T-helper 1 cell treated with Interleukin-12 subunit alpha and Interleukin-12 subunit beta and Interleukin-4 antibody, amounts not matched to agents 30 ng/mL and 1 ng/mL, for 36 hours (primary cell): ENCODE measurements at regions not wholly inside any gene's neighbourhood (a gene's known extent, or its start where the extent isn't known, plus 50 kb on each side); places are given as distances from the start of the nearest gene placed in this dataset.
"Not testable (repeated sequence)": the region's sequence is repeated elsewhere in the genome, so short reads cannot be mapped to it uniquely, and the experiment has no call there.

Experiments
- intact Hi-C: fragments of 100-400 bp; cut with micrococcal nuclease; formaldehyde crosslinking; loops from one replicate; pipeline ENCODE4 v1.15.1; 2024

GRCh38 chr13:59280297-59280696, 883.4 kb downstream of the DIAPH3 start:
- intact Hi-C loops: no loop called here

- intact Hi-C loops: no loop called here
Measured at GRCh38 chr13:59281453-59281852, 882.3 kb downstream of the DIAPH3 start.

GRCh38 chr13:59292240-59292639, 871.5 kb downstream of the DIAPH3 start:
- intact Hi-C loops: not testable (repeated sequence)

- intact Hi-C loops: no loop called here
Measured at GRCh38 chr13:59299584-59299983, 864.1 kb downstream of the DIAPH3 start.

- intact Hi-C loops: no loop called here
Measured at GRCh38 chr13:59300355-59301173, 863.2 kb downstream of the DIAPH3 start.

- intact Hi-C loops: no loop called here
Measured at GRCh38 chr13:59301174-59301567, 862.6 kb downstream of the DIAPH3 start.

- intact Hi-C loops: no loop called here
Measured at GRCh38 chr13:59303433-59303832, 860.3 kb downstream of the DIAPH3 start.

- intact Hi-C loops: no loop called here
Measured at GRCh38 chr13:59304596-59304995, 859.1 kb downstream of the DIAPH3 start.

- intact Hi-C loops: no loop called here
Measured at GRCh38 chr13:59305896-59306295, 857.8 kb downstream of the DIAPH3 start.

GRCh38 chr13:59312776-59313175, 851.0 kb downstream of the DIAPH3 start:
- intact Hi-C loops: no loop called here

- intact Hi-C loops: loop anchor here (1.0 to 2.0 kb wide), 2 partner anchors 1112 to 1693 kb away; no protein-coding TSS in a partner anchor
Measured at GRCh38 chr13:59318320-59318930, 845.3 kb downstream of the DIAPH3 start.

GRCh38 chr13:59319276-59319675, 844.5 kb downstream of the DIAPH3 start:
- intact Hi-C loops: loop anchor here (2.0 kb wide), 1 partner anchor 1112 kb away; no protein-coding TSS in a partner anchor

- intact Hi-C loops: no loop called here
Measured at GRCh38 chr13:59320021-59320420, 843.7 kb downstream of the DIAPH3 start.

GRCh38 chr13:59324401-59324800, 839.3 kb downstream of the DIAPH3 start:
- intact Hi-C loops: not testable (repeated sequence)

GRCh38 chr13:59326717-59327116, 837.0 kb downstream of the DIAPH3 start:
- intact Hi-C loops: no loop called here

- intact Hi-C loops: no loop called here
Measured at GRCh38 chr13:59330764-59331163, 833.0 kb downstream of the DIAPH3 start.

- intact Hi-C loops: no loop called here
Measured at GRCh38 chr13:59332966-59333365, 830.8 kb downstream of the DIAPH3 start.

- intact Hi-C loops: no loop called here
Measured at GRCh38 chr13:59337070-59337469, 826.7 kb downstream of the DIAPH3 start.

GRCh38 chr13:59340151-59340550, 823.6 kb downstream of the DIAPH3 start:
- intact Hi-C loops: no loop called here

- intact Hi-C loops: no loop called here
Measured at GRCh38 chr13:59340581-59340980, 823.1 kb downstream of the DIAPH3 start.

GRCh38 chr13:59342400-59342799, 821.3 kb downstream of the DIAPH3 start:
- intact Hi-C loops: no loop called here

GRCh38 chr13:59343132-59343531, 820.6 kb downstream of the DIAPH3 start:
- intact Hi-C loops: no loop called here
